ENCODE measurements at regions not wholly inside any gene's neighbourhood (a gene's known extent, or its start where the extent isn't known, plus 50 kb on each side); places are given as distances from the start of the nearest gene placed in this dataset.

GRCh38 chr20:60168963-60169362 is 210.7 kb downstream of the CDH26 start:
- Histone ChIP-seq H3K4me1 (ENCODE audit: control insufficient read depth in 1 of 2, insufficient read depth in 2 of 2, low read length in 2 of 2) (peaks cover 0 to 6% of the 10 kb centered on the region in 2 experiments), H3K27me3 (ENCODE audit: insufficient read depth, low read length) (no peaks in the 10 kb centered on the region), H3K79me2 (ENCODE audit: control insufficient read depth, insufficient read depth, low read length, poor library complexity) (no peaks in the 10 kb centered on the region), H4K12ac (ENCODE audit: low read depth, low read length) (no peak overlapping the region), H3K36me3 (ENCODE audit: control insufficient read depth in 1 of 2, insufficient read depth in 2 of 2, low read length in 2 of 2) (no peaks in the 10 kb centered on the region), H3K23ac (ENCODE audit: low read length) (no peak overlapping the region), H2BK12ac (ENCODE audit: low read length) (no peak overlapping the region), H3K9me3 (ENCODE audit: insufficient read depth, low read depth, low read length) (peaks cover 2% of the 10 kb centered on the region), H2AFZ (ENCODE audit: insufficient read depth, low read length, poor library complexity) (no peak overlapping the region), H2BK5ac (ENCODE audit: low read depth, low read length, poor library complexity) (no peak overlapping the region), H3K27ac (ENCODE audit: low read depth, low read length) (no peak overlapping the region), H2AK5ac (ENCODE audit: low read length) (no peak overlapping the region), H4K8ac (ENCODE audit: low read depth, low read length) (no peak overlapping the region), H3K9ac (ENCODE audit: low read length) (no peak overlapping the region), H3K14ac (ENCODE audit: low read length) (no peak overlapping the region), H3K18ac (ENCODE audit: low read length) (no peak overlapping the region), H2BK120ac (ENCODE audit: insufficient read depth, low read length, poor library complexity) (no peak overlapping the region), H3K4ac (ENCODE audit: low read depth, low read length) (no peak overlapping the region), H3K4me2 (ENCODE audit: low read length) (no peak overlapping the region), H3K4me3 (ENCODE audit: low read depth, low read length) (no peak overlapping the region), H4K91ac (ENCODE audit: low read depth, low read length) (no peak overlapping the region), H3K79me1 (ENCODE audit: low read length) (no peaks in the 10 kb centered on the region)
- no CpG with 5 or more reads among the region's 1 CpG for WGBS (ENCODE audit: extremely low coverage, insufficient coverage, insufficient read length)
- no peak for DNase-seq

DNA sequence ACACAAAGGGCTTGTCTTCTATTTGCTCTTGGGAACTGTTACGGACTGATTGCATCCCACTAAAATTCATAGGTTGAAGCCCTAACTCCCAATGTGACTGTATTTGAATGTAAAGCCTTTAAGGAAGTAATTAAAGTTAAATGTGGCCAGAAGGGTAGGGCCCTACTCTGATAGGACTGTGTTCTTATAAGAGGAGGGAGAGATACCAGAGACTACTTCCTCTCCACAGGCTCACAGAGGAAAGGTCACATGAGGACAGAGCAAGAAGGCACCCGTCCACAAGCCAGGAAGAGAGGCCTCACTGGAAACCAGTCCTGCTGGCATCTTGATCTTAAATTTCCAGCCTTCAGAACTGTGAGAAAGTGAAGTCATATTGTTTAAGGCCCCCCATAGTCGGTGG is 211.9 kb downstream of the CDH26 start:
- H3K79me2 ChIP-seq (ENCODE audit: control insufficient read depth, insufficient read depth, low read length, poor library complexity), result no peaks in the 10 kb centered on the region
- no peak overlapping the region for H2BK120ac ChIP-seq (ENCODE audit: insufficient read depth, low read length, poor library complexity)
- no peak overlapping the region for H2BK5ac ChIP-seq (ENCODE audit: low read depth, low read length, poor library complexity)
- H3K4me3 ChIP-seq (ENCODE audit: low read depth, low read length), result no peak overlapping the region
- no peaks in the 10 kb centered on the region for H3K79me1 ChIP-seq (ENCODE audit: low read length)
- no peaks in the 10 kb centered on the region for H3K36me3 ChIP-seq (ENCODE audit: control insufficient read depth in 1 of 2, insufficient read depth in 2 of 2, low read length in 2 of 2)
- H3K9me3 ChIP-seq (ENCODE audit: insufficient read depth, low read depth, low read length), result peaks cover 2% of the 10 kb centered on the region
- H4K91ac ChIP-seq (ENCODE audit: low read depth, low read length), result no peak overlapping the region
- no peak overlapping the region for H4K8ac ChIP-seq (ENCODE audit: low read depth, low read length)
- no peak overlapping the region for H3K14ac ChIP-seq (ENCODE audit: low read length)
- H2BK12ac ChIP-seq (ENCODE audit: low read length), result no peak overlapping the region
- no peak overlapping the region for H3K23ac ChIP-seq (ENCODE audit: low read length)
- no peak overlapping the region for H3K27ac ChIP-seq (ENCODE audit: low read depth, low read length)
- WGBS (ENCODE audit: extremely low coverage, insufficient coverage, insufficient read length), result no CpG with 5 or more reads among the region's 3 CpGs
- no peak overlapping the region for H3K4me2 ChIP-seq (ENCODE audit: low read length)
- DNase-seq, result no peak
- H3K4me1 ChIP-seq (ENCODE audit: control insufficient read depth in 1 of 2, insufficient read depth in 2 of 2, low read length in 2 of 2), result peaks cover 0 to 6% of the 10 kb centered on the region in 2 experiments
- no peak overlapping the region for H4K12ac ChIP-seq (ENCODE audit: low read depth, low read length)
- H3K27me3 ChIP-seq (ENCODE audit: insufficient read depth, low read length), result no peaks in the 10 kb centered on the region
- H2AK5ac ChIP-seq (ENCODE audit: low read length), result no peak overlapping the region
- no peak overlapping the region for H2AFZ ChIP-seq (ENCODE audit: insufficient read depth, low read length, poor library complexity)
- no peak overlapping the region for H3K18ac ChIP-seq (ENCODE audit: low read length)
- H3K9ac ChIP-seq (ENCODE audit: low read length), result no peak overlapping the region
- H3K4ac ChIP-seq (ENCODE audit: low read depth, low read length), result no peak overlapping the region

GRCh38 chr20:60171313-60171712 is 213.1 kb downstream of the CDH26 start:
- no peak overlapping the region for H4K91ac ChIP-seq (ENCODE audit: low read depth, low read length)
- H2BK12ac ChIP-seq (ENCODE audit: low read length), result no peak overlapping the region
- no peak overlapping the region for H4K8ac ChIP-seq (ENCODE audit: low read depth, low read length)
- no peak overlapping the region for H2BK5ac ChIP-seq (ENCODE audit: low read depth, low read length, poor library complexity)
- peaks cover 0 to 6% of the 10 kb centered on the region in 2 experiments for H3K4me1 ChIP-seq (ENCODE audit: control insufficient read depth in 1 of 2, insufficient read depth in 2 of 2, low read length in 2 of 2)
- no peak overlapping the region for H3K4me3 ChIP-seq (ENCODE audit: low read depth, low read length)
- peaks cover 2% of the 10 kb centered on the region for H3K9me3 ChIP-seq (ENCODE audit: insufficient read depth, low read depth, low read length)
- no peak for DNase-seq
- no peak overlapping the region for H2AFZ ChIP-seq (ENCODE audit: insufficient read depth, low read length, poor library complexity)
- no peak overlapping the region for H3K23ac ChIP-seq (ENCODE audit: low read length)
- no peaks in the 10 kb centered on the region for H3K79me2 ChIP-seq (ENCODE audit: control insufficient read depth, insufficient read depth, low read length, poor library complexity)
- H3K4me2 ChIP-seq (ENCODE audit: low read length), result no peak overlapping the region
- H3K79me1 ChIP-seq (ENCODE audit: low read length), result no peaks in the 10 kb centered on the region
- H3K4ac ChIP-seq (ENCODE audit: low read depth, low read length), result no peak overlapping the region
- H3K9ac ChIP-seq (ENCODE audit: low read length), result no peak overlapping the region
- H3K27me3 ChIP-seq (ENCODE audit: insufficient read depth, low read length), result no peaks in the 10 kb centered on the region
- H3K27ac ChIP-seq (ENCODE audit: low read depth, low read length), result no peak overlapping the region
- no peak overlapping the region for H3K18ac ChIP-seq (ENCODE audit: low read length)
- no peak overlapping the region for H4K12ac ChIP-seq (ENCODE audit: low read depth, low read length)
- H3K14ac ChIP-seq (ENCODE audit: low read length), result no peak overlapping the region
- no peak overlapping the region for H2BK120ac ChIP-seq (ENCODE audit: insufficient read depth, low read length, poor library complexity)
- no peaks in the 10 kb centered on the region for H3K36me3 ChIP-seq (ENCODE audit: control insufficient read depth in 1 of 2, insufficient read depth in 2 of 2, low read length in 2 of 2)
- H2AK5ac ChIP-seq (ENCODE audit: low read length), result no peak overlapping the region

DNA sequence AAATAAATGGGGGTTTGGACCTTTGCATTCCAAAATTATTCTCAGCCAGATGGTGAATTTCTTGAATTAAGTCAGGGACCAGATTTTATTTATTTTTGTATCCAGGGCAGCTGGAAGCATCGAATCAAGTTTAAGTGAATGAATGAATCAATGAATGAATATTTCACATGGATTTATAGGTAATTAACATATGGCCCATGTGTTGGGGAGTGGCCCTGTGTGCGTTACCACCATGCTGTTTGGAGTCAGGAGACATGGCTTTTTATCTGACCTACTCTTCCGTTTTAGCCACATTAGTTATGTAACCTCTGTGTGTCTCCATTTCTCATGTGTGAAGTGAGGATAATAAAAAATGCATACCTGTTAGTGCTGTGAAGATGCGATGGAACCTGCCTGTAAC is 213.5 kb downstream of the CDH26 start:
- Histone ChIP-seq H3K4me2 (ENCODE audit: low read length) (no peak overlapping the region), H3K36me3 (ENCODE audit: control insufficient read depth in 1 of 2, insufficient read depth in 2 of 2, low read length in 2 of 2) (no peaks in the 10 kb centered on the region), H3K9ac (ENCODE audit: low read length) (no peak overlapping the region), H2AK5ac (ENCODE audit: low read length) (no peak overlapping the region), H3K4me1 (ENCODE audit: control insufficient read depth in 1 of 2, insufficient read depth in 2 of 2, low read length in 2 of 2) (peaks cover 0 to 3% of the 10 kb centered on the region in 2 experiments), H3K14ac (ENCODE audit: low read length) (no peak overlapping the region), H3K27me3 (ENCODE audit: insufficient read depth, low read length) (no peaks in the 10 kb centered on the region), H2BK5ac (ENCODE audit: low read depth, low read length, poor library complexity) (no peak overlapping the region), H3K4ac (ENCODE audit: low read depth, low read length) (no peak overlapping the region), H2BK12ac (ENCODE audit: low read length) (no peak overlapping the region), H4K12ac (ENCODE audit: low read depth, low read length) (no peak overlapping the region), H4K8ac (ENCODE audit: low read depth, low read length) (no peak overlapping the region), H3K18ac (ENCODE audit: low read length) (no peak overlapping the region), H3K23ac (ENCODE audit: low read length) (no peak overlapping the region), H2BK120ac (ENCODE audit: insufficient read depth, low read length, poor library complexity) (no peak overlapping the region), H3K4me3 (ENCODE audit: low read depth, low read length) (no peak overlapping the region), H3K79me1 (ENCODE audit: low read length) (no peaks in the 10 kb centered on the region), H3K27ac (ENCODE audit: low read depth, low read length) (no peak overlapping the region), H2AFZ (ENCODE audit: insufficient read depth, low read length, poor library complexity) (no peak overlapping the region), H3K79me2 (ENCODE audit: control insufficient read depth, insufficient read depth, low read length, poor library complexity) (no peaks in the 10 kb centered on the region), H3K9me3 (ENCODE audit: insufficient read depth, low read depth, low read length) (no peaks in the 10 kb centered on the region), H4K91ac (ENCODE audit: low read depth, low read length) (no peak overlapping the region)
- WGBS (ENCODE audit: extremely low coverage, insufficient coverage, insufficient read length), result no CpG with 5 or more reads among the region's 4 CpGs
- no peak for DNase-seq
